HG03060 (cell line): ENCODE measurements at regions not wholly inside any gene's neighbourhood (a gene's known extent, or its start where the extent isn't known, plus 50 kb on each side); places are given as distances from the start of the nearest gene placed in this dataset.

Experiments
- ATAC-seq: cut with Tn5 transposase; IDR thresholded peaks from one replicate; pipeline ENCODE4 v1.9.1; 2021; ENCODE audit warnings: low read depth, moderate number of reproducible peaks; ENCODE audit not compliant: unreplicated experiment

GRCh38 chr5:158559643-158560042 lies 540.1 kb downstream of the EBF1 start:
- no peak for ATAC-seq

DNA sequence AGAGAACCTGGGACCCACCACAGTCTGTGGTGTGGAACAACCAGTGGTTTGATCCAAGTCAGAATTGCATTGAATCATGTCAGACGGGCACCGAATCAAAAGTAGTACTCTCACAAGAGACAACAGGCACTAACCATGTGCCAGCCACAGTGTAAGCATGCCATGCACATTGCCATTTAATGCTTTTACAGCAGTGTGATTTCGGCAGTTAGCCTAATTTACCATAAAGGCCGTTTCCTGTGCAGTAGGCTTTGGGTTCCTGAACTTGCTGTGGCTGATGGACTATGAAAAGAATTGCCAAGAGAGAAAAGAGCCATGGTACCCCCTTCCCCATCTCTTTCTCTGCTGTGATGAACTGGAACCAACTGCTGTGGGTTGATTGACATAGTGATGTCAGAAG lies 540.6 kb downstream of the EBF1 start:
- ATAC-seq, result no peak

DNA sequence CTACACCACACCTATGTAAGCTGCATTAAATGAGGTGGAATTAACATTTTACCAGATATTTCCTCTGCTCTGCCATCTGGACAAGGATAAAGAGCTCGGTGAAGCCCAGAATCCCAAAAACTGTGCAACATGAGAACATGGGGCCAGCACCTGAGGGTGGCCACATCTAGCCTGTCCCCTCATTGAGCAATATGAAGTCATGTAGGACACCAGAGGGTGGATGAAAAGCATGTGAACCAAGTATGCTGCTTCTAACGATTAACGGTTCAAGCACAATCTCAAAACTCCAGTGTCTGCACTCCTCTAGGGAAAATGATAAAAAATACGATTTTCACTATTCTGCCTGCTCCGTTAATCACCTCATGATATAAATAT lies 545.8 kb downstream of the EBF1 start:
- no peak for ATAC-seq

GRCh38 chr5:158553195-158553961 lies 546.3 kb downstream of the EBF1 start:
- no peak for ATAC-seq

DNA sequence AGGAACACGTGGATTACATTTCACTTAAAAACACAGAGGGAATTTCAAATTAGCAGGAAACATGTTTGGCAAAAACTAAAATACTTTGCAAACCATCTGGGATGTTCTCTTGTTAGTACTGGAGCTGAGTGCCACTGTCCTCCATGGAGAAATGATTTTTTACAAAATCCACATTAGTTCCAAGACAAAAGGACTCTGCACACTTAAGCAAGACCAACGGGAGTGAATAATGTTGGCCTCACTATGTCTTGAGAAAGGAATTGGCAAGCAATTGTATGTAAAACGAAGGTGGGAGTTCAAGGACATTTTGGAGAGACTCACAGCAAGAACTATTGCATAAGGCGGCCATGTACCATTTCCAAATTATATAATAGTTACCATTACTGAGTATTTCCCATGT lies 547.5 kb downstream of the EBF1 start:
- no peak for ATAC-seq

DNA sequence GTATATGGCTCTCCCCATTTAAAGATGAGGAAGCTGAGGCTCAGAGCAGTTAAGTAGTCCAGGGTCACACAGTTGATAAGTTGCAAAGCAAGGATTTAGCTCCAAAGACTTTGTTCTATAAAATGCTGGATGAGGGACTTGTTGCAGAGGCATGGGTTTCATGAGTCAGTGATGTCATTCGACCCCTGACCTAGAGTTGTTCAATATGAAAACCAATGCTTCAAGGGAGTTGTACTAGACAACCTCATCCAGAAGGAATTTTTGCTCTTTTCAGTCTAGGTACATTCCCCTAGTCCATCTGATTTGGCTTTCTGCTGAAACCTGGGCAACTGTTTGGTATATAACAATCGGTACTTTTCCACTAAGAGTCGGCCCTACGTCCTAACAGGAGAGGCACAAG lies 550.4 kb downstream of the EBF1 start:
- ATAC-seq, result no peak

GRCh38 chr5:158546748-158547147 lies 553.0 kb downstream of the EBF1 start:
- no peak for ATAC-seq

GRCh38 chr5:158545949-158546530 lies 553.7 kb downstream of the EBF1 start:
- ATAC-seq, result no peak

GRCh38 chr5:158544388-158545339 lies 555.1 kb downstream of the EBF1 start:
- ATAC-seq, result no peak

GRCh38 chr5:158543539-158544387 lies 556.0 kb downstream of the EBF1 start:
- no peak for ATAC-seq

DNA sequence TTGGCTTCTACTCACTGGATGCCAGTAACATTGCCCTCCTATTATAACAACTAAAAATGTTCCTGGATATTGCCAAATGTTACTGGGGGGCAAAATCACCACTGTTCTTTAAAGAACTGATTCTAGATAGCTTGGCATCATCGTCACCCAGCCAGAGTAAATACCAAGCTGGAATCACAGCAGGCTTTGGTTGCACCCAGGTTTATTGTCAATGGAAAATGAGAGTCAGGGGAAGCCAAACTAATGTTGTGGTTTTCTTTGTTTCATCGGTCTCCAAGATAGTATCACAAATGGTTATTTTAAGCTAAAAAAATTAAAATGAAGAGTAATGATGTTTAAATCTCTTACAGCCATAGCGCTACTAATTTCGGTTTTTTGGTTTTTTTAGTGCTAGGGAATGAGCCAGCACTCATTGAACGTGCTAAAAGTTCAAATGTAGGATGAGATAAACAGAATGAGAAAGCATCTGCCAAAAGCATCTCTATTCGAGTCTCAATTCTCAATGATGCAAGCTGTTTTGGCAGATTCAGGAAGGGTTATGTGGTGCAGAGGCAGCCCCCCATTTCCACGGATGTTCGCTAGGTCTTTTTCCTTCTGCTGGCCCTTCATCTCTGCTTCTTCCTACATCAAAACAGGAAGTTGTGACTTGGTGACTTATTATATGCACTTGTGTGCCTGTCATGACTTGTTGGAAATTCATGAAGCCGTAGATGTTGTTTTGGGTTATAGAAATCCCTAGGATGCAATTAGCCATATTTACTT lies 558.0 kb downstream of the EBF1 start:
- ATAC-seq, result no peak

DNA sequence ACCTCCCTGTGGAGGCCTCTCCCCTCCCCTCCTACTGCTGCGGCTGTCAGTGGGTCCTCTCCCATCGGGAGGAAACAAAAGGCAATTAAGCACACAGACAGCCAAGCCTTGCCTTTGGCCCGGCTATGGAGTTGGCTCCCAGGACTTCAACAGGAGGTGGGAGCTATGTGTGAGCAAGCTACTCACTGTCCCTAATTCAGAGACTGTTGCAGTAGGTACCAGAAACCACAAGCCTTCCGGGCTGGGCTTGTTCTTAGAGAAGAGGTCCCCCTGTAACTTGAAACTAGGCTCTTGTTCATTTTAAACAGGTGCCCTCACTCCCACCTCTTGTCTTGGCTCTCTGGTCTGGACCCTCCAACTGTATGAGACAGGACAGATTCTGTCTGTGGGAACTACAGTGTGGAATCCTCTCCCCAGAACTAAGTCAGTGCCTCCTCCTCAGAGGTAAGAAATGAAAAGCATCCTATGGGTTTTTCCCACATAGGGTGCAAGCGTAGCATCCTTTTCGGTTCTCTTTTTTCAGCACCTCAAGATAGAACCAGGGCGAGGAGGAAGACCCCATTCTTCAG lies 561.1 kb downstream of the EBF1 start:
- no peak for ATAC-seq

GRCh38 chr5:158537366-158537765 lies 562.4 kb downstream of the EBF1 start:
- ATAC-seq, result no peak

GRCh38 chr5:158534203-158534602 lies 565.5 kb downstream of the EBF1 start:
- no peak for ATAC-seq

DNA sequence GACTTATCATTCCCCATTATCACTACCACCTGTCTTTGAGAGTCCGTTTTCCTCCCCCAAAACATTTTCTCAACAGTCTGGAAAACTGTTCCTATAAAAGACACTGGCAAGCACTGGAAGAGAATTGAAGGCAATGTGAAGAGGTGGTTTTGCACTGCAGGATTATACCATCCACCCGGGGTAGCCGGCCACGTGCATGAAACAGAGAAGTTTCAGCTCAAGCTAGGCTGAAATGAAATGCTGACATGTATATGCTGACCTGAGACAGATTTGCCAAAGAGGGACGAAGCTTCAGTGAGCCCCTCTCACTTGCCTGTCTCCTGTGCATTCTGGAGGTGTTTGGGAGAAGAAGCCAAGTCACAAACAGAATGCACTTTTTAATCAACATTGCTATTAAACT lies 567.0 kb downstream of the EBF1 start:
- no peak for ATAC-seq

- no peak for ATAC-seq
These were observed 567.9 kb downstream of the EBF1 start for GRCh38 chr5:158531860-158532259.

- no peak for ATAC-seq
These were observed 569.6 kb downstream of the EBF1 start for GRCh38 chr5:158530115-158530514.

- no peak for ATAC-seq
These were observed 570.3 kb downstream of the EBF1 start for GRCh38 chr5:158529454-158529853.

GRCh38 chr5:158525663-158526062 lies 574.1 kb downstream of the EBF1 start:
- no peak for ATAC-seq
